ENCODE measurements at regions not wholly inside any gene's neighbourhood (a gene's known extent, or its start where the extent isn't known, plus 50 kb on each side); places are given as distances from the start of the nearest gene placed in this dataset.

- TF ChIP-seq CTCF (IDR thresholded peaks at IDR 0.05; ENCODE audit: low read length) (no peak), EZH2 (IDR thresholded peaks at IDR 0.05; ENCODE audit: borderline replicate concordance, low read length) (no peak)
These were observed 218.8 kb upstream of the SGCG start for GRCh38 chr13:22961835-22962537.
